Spleen (tissue), 11 donors: ENCODE measurements at regions not wholly inside any gene's neighbourhood (a gene's known extent, or its start where the extent isn't known, plus 50 kb on each side); places are given as distances from the start of the nearest gene placed in this dataset.
A peak's percentile ranks its signal among the peaks of the same experiment; 100 is the strongest.

ENCODE experiments used
- DNase-seq: peaks from one replicate; pipeline ENCODE4 v3.0.0-alpha.2; 2020
- H3K27ac ChIP-seq, 8 donors: fragments of 200-600 bp; sonication (generic) in 7 of 8; 1 replicate in 4 of 8; 2 replicates in 4 of 8; pipeline versions ENCODE4 v1.5.0 to v1.8.0; 2016 to 2021; ENCODE audit warnings: inconsistent platforms in 4 of 8, mild to moderate bottlenecking in 4 of 8, moderate library complexity in 1 of 8
- H3K27me3 ChIP-seq, 7 donors: fragments of 200-600 bp; sonication (generic) in 6 of 7; replicated peaks in 1 of 7; 1 replicate in 4 of 7; 2 replicates in 3 of 7; pipeline versions ENCODE4 v1.5.0 to v1.8.0; 2016 to 2021; ENCODE audit warnings: inconsistent platforms in 3 of 7, mild to moderate bottlenecking in 1 of 7
- H3K36me3 ChIP-seq, 6 donors: fragments of 200-600 bp; sonication (generic) in 5 of 6; 1 replicate in 4 of 6; 2 replicates in 2 of 6; pipeline versions ENCODE4 v1.5.0 to v1.8.0; 2016 to 2021; ENCODE audit warnings: inconsistent platforms in 2 of 6
- H3K4me1 ChIP-seq, 6 donors: fragments of 200-600 bp; sonication (generic) in 5 of 6; 1 replicate in 3 of 6; 2 replicates in 3 of 6; pipeline versions ENCODE4 v1.5.0 to v1.8.0; 2016 to 2021; ENCODE audit warnings: inconsistent platforms in 3 of 6
- H3K4me3 ChIP-seq, 8 donors: fragments of 200-600 bp; sonication (generic) in 7 of 8; 1 replicate in 4 of 8; 2 replicates in 4 of 8; pipeline versions ENCODE4 v1.5.0 to v1.8.0; 2016 to 2021; ENCODE audit warnings: inconsistent platforms in 4 of 8, mild to moderate bottlenecking in 4 of 8, moderate library complexity in 2 of 8
- H3K9me3 ChIP-seq, 8 donors: fragments of 200-600 bp; sonication (generic) in 7 of 8; 1 replicate in 4 of 8; 2 replicates in 4 of 8; pipeline versions ENCODE4 v1.5.0 to v1.8.0; 2016 to 2021; ENCODE audit warnings: inconsistent platforms in 4 of 8
- POLR2A ChIP-seq, 3 donors: fragments of 450-650 bp; IDR thresholded peaks; one replicate each; pipeline ENCODE4 v1.5.1; 2017; ENCODE audit warnings: antibody characterized with exemption in 3 of 3, mild to moderate bottlenecking in 1 of 3
- POLR2AphosphoS5 ChIP-seq, 3 donors: sonication (generic); formaldehyde crosslinking; IDR thresholded peaks; one replicate each; pipeline ENCODE4 v1.5.1; 2017; ENCODE audit warnings: antibody characterized with exemption in 3 of 3
- WGBS, 5 donors: extraction: QIAGEN DNeasy Blood & Tissue Kit in 3 of 5; methylation state at CpG; one replicate each; pipeline versions ENCODE4 v1.1.5 to v1.1.7; 2013 to 2018; 5-methylcytosine and 5-hydroxymethylcytosine counted together
- intact Hi-C: fragments of 100-400 bp; cut with DNase I; formaldehyde crosslinking; loops from one replicate; pipeline ENCODE4 v1.15.0; 2023; ENCODE audit warnings: low total_unique reads
- TF ChIP-seq, protein P1 (sequence below), 11 experiments: fragments of 200-600 bp in 7 of 11; fragments of 450-650 bp in 4 of 11; sonication (generic) in 4 of 11; IDR thresholded peaks in 8 of 11; conservative IDR thresholded peaks in 3 of 11; 1 replicate in 7 of 11; 2 replicates in 4 of 11; pipeline versions ENCODE4 v1.4.0 to v1.8.0; 2016 to 2021; ENCODE audit warnings: antibody characterized with exemption in 11 of 11, inconsistent platforms in 4 of 11, mild to moderate bottlenecking in 1 of 11
- donor health status: healthy with polysubstance abuse.
- donor health status: DM: no; HTN: no; CAD: no; lungs with moderate emphysema.
- donor health status: DM: no; HTN: no; CAD: no.
- donor health status: Bipolar disorder and iron deficiency.
- donor health status: healthy.
- donor health status: DM: no; HTN: no; CAD: no.
- donor health status: DM: yes; HTN: yes; CAD: no.

- WGBS, 5 donors: 76 to 83% (median 77%) methylated on average over 8 of the region's 8 CpGs
- Histone ChIP-seq H3K27ac (peak overlapping the region in 3 of 8 donors; percentile 61 to 74 (median 64)), H3K4me1 (peaks cover 14 to 42% (median 31%) of the 10 kb centered on the region in 6 donors), H3K27me3 (peaks cover 0 to 79% (median 29%) of the 10 kb centered on the region in 7 donors), H3K4me3 (no peak overlapping the region), H3K9me3 (no peaks in the 10 kb centered on the region), H3K36me3 (no peaks in the 10 kb centered on the region)
- TF ChIP-seq, protein P1, sequence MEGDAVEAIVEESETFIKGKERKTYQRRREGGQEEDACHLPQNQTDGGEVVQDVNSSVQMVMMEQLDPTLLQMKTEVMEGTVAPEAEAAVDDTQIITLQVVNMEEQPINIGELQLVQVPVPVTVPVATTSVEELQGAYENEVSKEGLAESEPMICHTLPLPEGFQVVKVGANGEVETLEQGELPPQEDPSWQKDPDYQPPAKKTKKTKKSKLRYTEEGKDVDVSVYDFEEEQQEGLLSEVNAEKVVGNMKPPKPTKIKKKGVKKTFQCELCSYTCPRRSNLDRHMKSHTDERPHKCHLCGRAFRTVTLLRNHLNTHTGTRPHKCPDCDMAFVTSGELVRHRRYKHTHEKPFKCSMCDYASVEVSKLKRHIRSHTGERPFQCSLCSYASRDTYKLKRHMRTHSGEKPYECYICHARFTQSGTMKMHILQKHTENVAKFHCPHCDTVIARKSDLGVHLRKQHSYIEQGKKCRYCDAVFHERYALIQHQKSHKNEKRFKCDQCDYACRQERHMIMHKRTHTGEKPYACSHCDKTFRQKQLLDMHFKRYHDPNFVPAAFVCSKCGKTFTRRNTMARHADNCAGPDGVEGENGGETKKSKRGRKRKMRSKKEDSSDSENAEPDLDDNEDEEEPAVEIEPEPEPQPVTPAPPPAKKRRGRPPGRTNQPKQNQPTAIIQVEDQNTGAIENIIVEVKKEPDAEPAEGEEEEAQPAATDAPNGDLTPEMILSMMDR (IDR thresholded peaks at IDR 0.05 in 8 of 11, conservative IDR thresholded peaks at IDR 0.05 in 3 of 11): no peak
- TF ChIP-seq POLR2A (IDR thresholded peaks at IDR 0.05) (no peak), POLR2AphosphoS5 (IDR thresholded peaks at IDR 0.05) (no peak)
- intact Hi-C loops: no loop called here
- DNase-seq: no peak
Observed at GRCh38 chr6:169991031-169991390, 239.6 kb downstream of the ERMARD start.

DNA sequence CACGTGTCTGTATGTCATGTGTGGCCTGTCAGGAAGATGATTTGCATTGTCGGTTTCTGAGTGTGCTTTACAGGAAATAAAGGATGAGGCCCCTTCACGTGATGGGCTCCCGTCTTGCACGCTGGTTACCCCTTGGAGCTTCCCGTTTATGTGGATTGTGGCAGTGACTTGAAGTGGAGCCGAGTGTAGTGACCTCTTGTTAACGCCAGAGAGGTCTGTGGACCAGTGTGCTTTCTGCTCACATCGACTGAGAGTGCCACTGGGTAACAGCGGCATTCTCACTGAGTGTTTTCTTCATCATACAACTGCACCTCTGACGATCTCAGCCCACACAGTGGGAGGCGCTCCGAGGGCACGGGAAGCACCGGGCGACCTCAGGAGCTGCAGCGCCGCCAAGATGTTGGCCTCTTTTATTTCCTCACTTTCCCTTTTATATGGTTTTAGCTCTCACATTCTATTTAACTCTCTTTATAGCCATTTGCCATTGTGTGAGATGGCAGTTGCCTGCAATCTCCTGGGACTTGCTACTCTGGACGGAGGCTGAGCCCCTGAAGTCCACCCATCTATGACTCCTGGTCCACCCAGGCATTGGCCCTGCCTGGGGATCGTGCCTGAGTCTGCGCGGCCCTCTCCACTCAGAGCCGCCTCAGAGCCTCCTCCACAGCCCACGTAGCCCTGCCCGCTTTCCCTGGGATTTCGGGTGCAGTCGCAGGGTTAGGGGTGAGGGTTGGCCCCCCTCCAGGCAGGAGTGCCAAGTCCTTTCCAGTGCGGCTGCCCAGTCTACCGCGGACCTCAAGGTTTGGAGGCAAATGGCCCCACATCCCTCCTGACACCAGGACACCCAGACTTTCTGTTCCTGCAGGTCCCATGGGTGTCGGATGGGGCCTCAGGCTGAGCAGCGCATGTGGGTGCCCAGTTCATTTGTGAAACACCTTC, 238.9 kb downstream of the ERMARD start:
- H3K4me3 ChIP-seq: peak overlapping the region in 2 of 8 donors; percentile 4 to 24
- peak; percentile 82 for DNase-seq
- intact Hi-C loops: no loop called here

DNA sequence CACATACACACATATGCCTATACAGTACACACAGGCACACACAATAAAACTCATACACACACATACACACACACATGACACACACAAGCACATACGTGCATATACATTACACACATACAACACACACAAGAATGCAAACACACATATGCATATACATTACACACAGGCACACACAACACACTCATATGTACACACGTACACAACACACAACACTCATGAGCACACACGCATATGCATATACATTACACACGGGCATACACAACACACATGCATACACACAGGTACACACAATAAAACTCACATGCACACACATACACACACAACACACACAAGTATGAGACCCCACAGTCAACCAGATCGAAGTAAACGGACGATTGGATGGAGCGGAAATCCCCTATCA, 238.2 kb downstream of the ERMARD start:
- DNase-seq: no peak
- Histone ChIP-seq H3K9me3 (no peaks in the 10 kb centered on the region), H3K4me3 (peak overlapping the region in 1 of 8 donors; percentile 24), H3K27me3 (peaks cover 0 to 85% (median 29%) of the 10 kb centered on the region in 7 donors), H3K4me1 (peaks cover 14 to 54% (median 35%) of the 10 kb centered on the region in 6 donors), H3K36me3 (no peaks in the 10 kb centered on the region), H3K27ac (peak overlapping the region in 3 of 8 donors; percentile 61 to 74 (median 64))
- TF ChIP-seq POLR2AphosphoS5 (IDR thresholded peaks at IDR 0.05) (no peak), POLR2A (IDR thresholded peaks at IDR 0.05) (no peak)
- TF ChIP-seq, protein P1 (IDR thresholded peaks at IDR 0.05 in 8 of 11, conservative IDR thresholded peaks at IDR 0.05 in 3 of 11): no peak
- 54 to 64% (median 56%) methylated on average over 8 of the region's 8 CpGs for WGBS, 5 donors
- intact Hi-C loops: no loop called here

More for the DNA sequence above, 238.9 kb downstream of the ERMARD start:
- H3K9me3 ChIP-seq: no peaks in the 10 kb centered on the region
- H3K4me1 ChIP-seq: peaks cover 14 to 47% (median 33%) of the 10 kb centered on the region in 6 donors
- H3K36me3 ChIP-seq: no peaks in the 10 kb centered on the region
- H3K27me3 ChIP-seq: peaks cover 0 to 86% (median 29%) of the 10 kb centered on the region in 7 donors
- 38 to 52% (median 45%) methylated on average over 29 to 32 of the region's 32 CpGs for WGBS, 5 donors
- H3K27ac ChIP-seq: peak overlapping the region in 4 of 8 donors; percentile 32 to 74 (median 62)
- TF ChIP-seq POLR2AphosphoS5 (IDR thresholded peaks at IDR 0.05) (peak; percentile 59 to 73 (median 66)), POLR2A (IDR thresholded peaks at IDR 0.05) (no peak)
- TF ChIP-seq, protein P1 (IDR thresholded peaks at IDR 0.05 in 8 of 11, conservative IDR thresholded peaks at IDR 0.05 in 3 of 11): peak in 6 of 11 experiments; percentile 11 to 51 (median 26)
